ENCODE measurements at regions not wholly inside any gene's neighbourhood (a gene's known extent, or its start where the extent isn't known, plus 50 kb on each side); places are given as distances from the start of the nearest gene placed in this dataset.

GRCh38 chr2:153308466-153308865, 170.1 kb downstream of the RPRM start:
- DNase-seq (ENCODE audit: low read depth): no peak
- no peak for TF ChIP-seq CTCF (conservative IDR thresholded peaks at IDR 0.05; ENCODE audit: low read depth, low read length)
- H3K4me3 ChIP-seq (ENCODE audit: low read depth, low read length): no peak overlapping the region

GRCh38 chr2:153307223-153307622, 171.3 kb downstream of the RPRM start:
- no peak for TF ChIP-seq CTCF (conservative IDR thresholded peaks at IDR 0.05; ENCODE audit: low read depth, low read length)
- H3K4me3 ChIP-seq (ENCODE audit: low read depth, low read length): no peak overlapping the region
- no peak for DNase-seq (ENCODE audit: low read depth)

GRCh38 chr2:153299809-153300208, 178.8 kb downstream of the RPRM start:
- no peak for TF ChIP-seq CTCF (conservative IDR thresholded peaks at IDR 0.05; ENCODE audit: low read depth, low read length)

GRCh38 chr2:153299217-153299616, 179.3 kb downstream of the RPRM start:
- H3K4me3 ChIP-seq (ENCODE audit: low read depth, low read length): no peak overlapping the region
- no peak for TF ChIP-seq CTCF (conservative IDR thresholded peaks at IDR 0.05; ENCODE audit: low read depth, low read length)
- no peak for DNase-seq (ENCODE audit: low read depth)

More at GRCh38 chr2:153299809-153300208, 178.8 kb downstream of the RPRM start:
- H3K4me3 ChIP-seq (ENCODE audit: low read depth, low read length): no peak overlapping the region
- no peak for DNase-seq (ENCODE audit: low read depth)

- no peak for DNase-seq (ENCODE audit: low read depth)
- no peak overlapping the region for H3K4me3 ChIP-seq (ENCODE audit: low read depth, low read length)
- TF ChIP-seq CTCF (conservative IDR thresholded peaks at IDR 0.05; ENCODE audit: low read depth, low read length): no peak
These were observed 184.3 kb downstream of the RPRM start for GRCh38 chr2:153294199-153294786.

- TF ChIP-seq CTCF (conservative IDR thresholded peaks at IDR 0.05; ENCODE audit: low read depth, low read length): no peak
- no peak overlapping the region for H3K4me3 ChIP-seq (ENCODE audit: low read depth, low read length)
- DNase-seq (ENCODE audit: low read depth): no peak
These were observed 186.8 kb downstream of the RPRM start for GRCh38 chr2:153291718-153292117.

- DNase-seq (ENCODE audit: low read depth): no peak
- peak; percentile 10 for TF ChIP-seq CTCF (conservative IDR thresholded peaks at IDR 0.05; ENCODE audit: low read depth, low read length)
- no peak overlapping the region for H3K4me3 ChIP-seq (ENCODE audit: low read depth, low read length)
These were observed 191.3 kb downstream of the RPRM start for GRCh38 chr2:153287109-153287801.

Data from choroid plexus epithelial cell (primary cell).